Sigmoid colon (tissue), 6 donors: ENCODE measurements at regions not wholly inside any gene's neighbourhood (a gene's known extent, or its start where the extent isn't known, plus 50 kb on each side); places are given as distances from the start of the nearest gene placed in this dataset.
"Not testable (repeated sequence)": the region's sequence is repeated elsewhere in the genome, so short reads cannot be mapped to it uniquely, and the experiment has no call there.

Source experiments
- DNase-seq: peaks from one replicate; pipeline ENCODE4 v3.0.0-alpha.2; 2019
- H3K27ac ChIP-seq, 4 donors: fragments of 200-600 bp; sonication (generic); one replicate each; pipeline ENCODE4 v1.5.1; 2016 to 2019; ENCODE audit warnings: mild to moderate bottlenecking in 1 of 4
- H3K27me3 ChIP-seq, 3 donors: fragments of 200-600 bp; sonication (generic); one replicate each; pipeline ENCODE4 v1.5.1; 2019; ENCODE audit warnings: mild to moderate bottlenecking in 1 of 3
- H3K36me3 ChIP-seq, 4 donors: fragments of 200-600 bp; sonication (generic); one replicate each; pipeline ENCODE4 v1.5.1; 2016 to 2019
- H3K4me1 ChIP-seq, 4 donors: fragments of 200-600 bp; sonication (generic); one replicate each; pipeline ENCODE4 v1.5.1; 2017 to 2019
- H3K4me3 ChIP-seq, 4 donors: fragments of 200-600 bp; sonication (generic); one replicate each; pipeline ENCODE4 v1.5.1; 2017 to 2019; ENCODE audit warnings: mild to moderate bottlenecking in 2 of 4, moderate library complexity in 1 of 4
- H3K9me3 ChIP-seq, 4 donors: fragments of 200-600 bp in 3 of 4; sonication (generic) in 3 of 4; one replicate each; pipeline versions ENCODE4 v1.5.1 to v1.6.1; 2013 to 2019
- EP300 ChIP-seq, 4 donors: sonication (generic); formaldehyde crosslinking; IDR thresholded peaks; one replicate each; pipeline ENCODE4 v1.6.1; 2017; ENCODE audit warnings: antibody characterized with exemption in 4 of 4
- POLR2A ChIP-seq, 2 donors: fragments of 450-650 bp; IDR thresholded peaks; one replicate each; pipeline ENCODE4 v1.6.1; 2016; ENCODE audit warnings: antibody characterized with exemption in 2 of 2, mild to moderate bottlenecking in 2 of 2, moderate library complexity in 2 of 2
- POLR2AphosphoS5 ChIP-seq, 4 donors: sonication (generic); formaldehyde crosslinking; IDR thresholded peaks; one replicate each; pipeline ENCODE4 v1.6.1; 2017; ENCODE audit warnings: antibody characterized with exemption in 4 of 4
- WGBS, 2 donors: extraction: QIAGEN DNeasy Blood & Tissue Kit; methylation state at CpG; one replicate each; pipeline ENCODE4 v1.1.7; 2013; 5-methylcytosine and 5-hydroxymethylcytosine counted together
- intact Hi-C: fragments of 100-400 bp; cut with DNase I; formaldehyde crosslinking; loops from one replicate; pipeline ENCODE4 v1.15.1; 2023
- TF ChIP-seq, protein P1 (sequence below), 4 experiments: fragments of 450-650 bp in 3 of 4; fragments of 200-600 bp in 1 of 4; IDR thresholded peaks; one replicate each; pipeline ENCODE4 v1.5.1; 2016 to 2019; ENCODE audit warnings: antibody characterized with exemption in 4 of 4, mild to moderate bottlenecking in 3 of 4, moderate library complexity in 2 of 4
- donor health status: healthy with polysubstance abuse.
- donor health status: healthy.

DNA sequence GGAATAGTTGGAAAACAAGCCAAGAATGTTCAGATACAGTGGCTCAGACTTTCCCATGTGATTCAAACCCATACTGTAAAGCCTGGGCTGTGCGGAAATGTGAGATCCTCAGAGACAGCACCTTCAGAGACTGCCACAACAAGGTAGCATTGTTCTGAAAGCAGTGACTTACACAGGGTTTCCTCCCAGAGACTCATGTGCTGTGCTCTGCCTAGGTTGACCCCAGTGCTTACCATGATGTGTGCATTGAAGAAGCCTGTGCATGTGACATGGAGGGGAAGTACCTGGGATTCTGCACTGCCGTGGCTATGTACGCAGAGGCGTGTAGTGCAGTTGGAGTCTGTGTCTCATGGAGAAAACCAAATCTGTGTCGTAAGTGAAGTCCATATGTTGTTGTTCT lies 219.4 kb downstream of the LRRK2 start:
- no peak for TF ChIP-seq EP300 (IDR thresholded peaks at IDR 0.05)
- TF ChIP-seq, protein P1, sequence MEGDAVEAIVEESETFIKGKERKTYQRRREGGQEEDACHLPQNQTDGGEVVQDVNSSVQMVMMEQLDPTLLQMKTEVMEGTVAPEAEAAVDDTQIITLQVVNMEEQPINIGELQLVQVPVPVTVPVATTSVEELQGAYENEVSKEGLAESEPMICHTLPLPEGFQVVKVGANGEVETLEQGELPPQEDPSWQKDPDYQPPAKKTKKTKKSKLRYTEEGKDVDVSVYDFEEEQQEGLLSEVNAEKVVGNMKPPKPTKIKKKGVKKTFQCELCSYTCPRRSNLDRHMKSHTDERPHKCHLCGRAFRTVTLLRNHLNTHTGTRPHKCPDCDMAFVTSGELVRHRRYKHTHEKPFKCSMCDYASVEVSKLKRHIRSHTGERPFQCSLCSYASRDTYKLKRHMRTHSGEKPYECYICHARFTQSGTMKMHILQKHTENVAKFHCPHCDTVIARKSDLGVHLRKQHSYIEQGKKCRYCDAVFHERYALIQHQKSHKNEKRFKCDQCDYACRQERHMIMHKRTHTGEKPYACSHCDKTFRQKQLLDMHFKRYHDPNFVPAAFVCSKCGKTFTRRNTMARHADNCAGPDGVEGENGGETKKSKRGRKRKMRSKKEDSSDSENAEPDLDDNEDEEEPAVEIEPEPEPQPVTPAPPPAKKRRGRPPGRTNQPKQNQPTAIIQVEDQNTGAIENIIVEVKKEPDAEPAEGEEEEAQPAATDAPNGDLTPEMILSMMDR (IDR thresholded peaks at IDR 0.05), result no peak
- no peak for TF ChIP-seq POLR2A (IDR thresholded peaks at IDR 0.05)
- TF ChIP-seq POLR2AphosphoS5 (IDR thresholded peaks at IDR 0.05), result no peak
- DNase-seq, result no peak
- Histone ChIP-seq H3K4me3 (no peak overlapping the region), H3K4me1 (no peaks in the 10 kb centered on the region), H3K27me3 (no peaks in the 10 kb centered on the region), H3K27ac (no peak overlapping the region), H3K9me3 (no peaks in the 10 kb centered on the region), H3K36me3 (no peaks in the 10 kb centered on the region)
- intact Hi-C loops, result no loop called here
- WGBS, 2 donors, result 62 to 76% methylated on average over 5 of the region's 5 CpGs

DNA sequence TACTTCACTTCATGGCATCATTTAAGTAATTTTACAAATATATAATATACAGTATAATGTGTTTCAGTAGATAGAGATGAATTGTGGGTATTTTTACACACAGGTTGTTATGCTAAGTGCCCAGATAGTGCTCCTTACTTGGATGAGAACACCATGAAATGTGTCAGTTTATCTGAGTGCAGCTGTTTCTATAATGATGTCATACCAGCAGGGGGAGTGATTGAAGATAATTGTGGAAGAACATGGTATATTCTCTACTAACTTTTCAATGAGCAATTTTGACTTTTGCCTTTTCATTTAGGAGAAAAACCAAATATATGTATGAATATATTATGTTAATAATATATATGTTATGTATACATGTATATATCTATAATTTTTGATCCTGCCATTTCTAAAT lies 221.6 kb downstream of the LRRK2 start:
- intact Hi-C loops, result no loop called here
- Histone ChIP-seq H3K36me3 (no peaks in the 10 kb centered on the region), H3K27ac (no peak overlapping the region), H3K9me3 (no peaks in the 10 kb centered on the region), H3K4me3 (no peak overlapping the region), H3K4me1 (no peaks in the 10 kb centered on the region), H3K27me3 (no peaks in the 10 kb centered on the region)
- DNase-seq, result no peak
- TF ChIP-seq POLR2AphosphoS5 (IDR thresholded peaks at IDR 0.05) (no peak), EP300 (IDR thresholded peaks at IDR 0.05) (no peak), POLR2A (IDR thresholded peaks at IDR 0.05) (no peak)
- TF ChIP-seq, protein P1 (IDR thresholded peaks at IDR 0.05), result no peak

DNA sequence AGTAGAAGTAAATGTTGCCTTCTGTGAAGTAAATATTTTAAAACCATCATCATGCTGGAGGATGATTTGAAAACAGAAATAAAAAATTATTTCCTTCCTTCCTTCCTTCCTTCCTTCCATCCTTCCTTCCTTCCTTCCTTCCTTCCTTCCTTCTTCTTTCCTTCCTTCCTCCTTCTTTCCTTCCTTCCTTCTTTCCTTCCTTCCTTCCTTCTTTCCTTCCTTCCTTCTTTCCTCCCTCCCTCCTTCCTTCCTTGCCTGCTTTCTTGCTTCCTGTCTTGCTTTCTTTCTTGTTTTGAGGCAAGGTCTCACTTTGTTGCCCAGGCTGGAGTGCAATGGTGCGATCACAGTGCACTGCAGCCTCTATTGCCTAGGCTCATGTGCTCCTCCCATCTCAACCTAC lies 223.7 kb downstream of the LRRK2 start:
- H3K27me3 ChIP-seq, DNase-seq, H3K4me1 ChIP-seq, H3K27ac ChIP-seq, intact Hi-C loops, H3K4me3 ChIP-seq, H3K9me3 ChIP-seq, H3K36me3 ChIP-seq: not testable (repeated sequence)
- 95 to 96% methylated on average over 1 of the region's 1 CpG for WGBS, 2 donors

DNA sequence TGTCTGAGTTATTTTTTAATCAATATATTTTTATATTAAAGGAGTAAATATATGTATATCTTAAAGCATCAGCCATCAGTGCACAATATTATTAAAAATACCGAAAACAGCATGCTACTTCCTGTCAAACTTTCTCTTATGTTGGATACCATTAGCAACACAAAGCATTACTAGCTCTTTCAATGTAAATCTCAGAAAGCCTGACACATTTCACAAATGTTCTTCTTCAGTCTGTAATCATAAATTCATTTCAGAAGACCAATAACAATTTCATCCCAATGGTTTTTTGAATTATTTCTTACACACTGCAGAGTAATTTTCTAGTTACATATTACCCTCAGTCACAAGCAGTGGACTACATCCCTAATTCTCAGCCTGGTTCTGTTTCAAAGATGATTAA lies 226.9 kb downstream of the LRRK2 start:
- Histone ChIP-seq H3K4me1 (no peaks in the 10 kb centered on the region), H3K4me3 (no peak overlapping the region), H3K27ac (no peak overlapping the region), H3K27me3 (no peaks in the 10 kb centered on the region), H3K36me3 (no peaks in the 10 kb centered on the region), H3K9me3 (no peaks in the 10 kb centered on the region)
- 95 to 96% methylated on average over 1 of the region's 1 CpG for WGBS, 2 donors
- intact Hi-C loops, result no loop called here
- TF ChIP-seq, protein P1 (IDR thresholded peaks at IDR 0.05), result no peak
- no peak for TF ChIP-seq POLR2AphosphoS5 (IDR thresholded peaks at IDR 0.05)
- no peak for TF ChIP-seq POLR2A (IDR thresholded peaks at IDR 0.05)
- TF ChIP-seq EP300 (IDR thresholded peaks at IDR 0.05), result no peak
- DNase-seq, result no peak

DNA sequence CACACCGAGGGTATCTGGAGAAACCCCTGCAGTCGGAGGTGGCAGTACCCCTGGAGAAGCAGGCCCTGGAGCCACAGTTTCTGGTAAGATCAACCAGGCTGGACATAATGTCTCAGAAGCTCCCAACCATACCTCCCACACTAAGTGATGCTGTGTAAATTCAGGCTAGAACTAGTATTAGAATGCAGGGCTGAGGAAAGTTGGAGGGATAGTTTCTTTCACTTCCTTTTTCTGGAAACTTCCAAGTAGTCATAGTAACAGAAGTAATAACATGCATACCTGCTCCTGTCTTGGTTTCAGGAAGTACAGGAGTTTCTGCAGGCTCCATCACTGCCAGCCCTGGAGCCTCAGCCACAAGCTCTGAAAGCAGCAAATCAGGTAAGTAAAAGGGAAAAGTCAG lies 228.1 kb upstream of the CNTN1 start:
- TF ChIP-seq, protein P1 (IDR thresholded peaks at IDR 0.05), result no peak
- intact Hi-C loops, result no loop called here
- no peaks in the 10 kb centered on the region for H3K27me3 ChIP-seq
- H3K27ac ChIP-seq, result no peak overlapping the region
- no peak for DNase-seq
- no peaks in the 10 kb centered on the region for H3K36me3 ChIP-seq
- WGBS, 2 donors, result 82 to 88% methylated on average over 2 of the region's 2 CpGs
- no peak overlapping the region for H3K4me3 ChIP-seq
- H3K4me1 ChIP-seq, result no peaks in the 10 kb centered on the region
- no peaks in the 10 kb centered on the region for H3K9me3 ChIP-seq
